Gastroesophageal sphincter (tissue), 4 donors: ENCODE measurements at regions not wholly inside any gene's neighbourhood (a gene's known extent, or its start where the extent isn't known, plus 50 kb on each side); places are given as distances from the start of the nearest gene placed in this dataset.

Experiments used
- ATAC-seq: fragments of 150-250 bp; one replicate; pipeline ENCODE4 v1.9.1; 2016; ENCODE audit warnings: mild to moderate bottlenecking, moderate library complexity
- H3K27ac ChIP-seq, 4 donors: fragments of 200-600 bp; sonication (generic) in 3 of 4; 1 replicate in 3 of 4; 2 replicates in 1 of 4; pipeline ENCODE4 v1.5.1; 2016 to 2019
- H3K27me3 ChIP-seq: fragments of 200-600 bp; sonication (generic); one replicate; pipeline ENCODE4 v1.5.1; 2019
- H3K36me3 ChIP-seq, 2 donors: fragments of 200-600 bp; sonication (generic); one replicate each; pipeline ENCODE4 v1.5.1; 2019; ENCODE audit warnings: control low read depth in 1 of 2
- H3K4me1 ChIP-seq, 3 donors: fragments of 200-600 bp; sonication (generic); 1 replicate in 2 of 3; 2 replicates in 1 of 3; pipeline ENCODE4 v1.5.1; 2016 to 2019; ENCODE audit warnings: control low read depth in 2 of 3
- H3K4me3 ChIP-seq, 2 donors: fragments of 200-600 bp; sonication (generic); one replicate each; pipeline ENCODE4 v1.5.1; 2019; ENCODE audit warnings: mild to moderate bottlenecking in 1 of 2, moderate library complexity in 1 of 2
- H3K9me3 ChIP-seq, 3 donors: fragments of 200-600 bp; sonication (generic); one replicate each; pipeline ENCODE4 v1.5.1; 2017 to 2019; ENCODE audit warnings: control low read depth in 2 of 3
- CTCF ChIP-seq, 4 experiments: fragments of 200-600 bp in 2 of 4; fragments of 450-650 bp in 2 of 4; sonication (generic) in 1 of 4; IDR thresholded peaks; one replicate each; pipeline ENCODE4 v1.5.1; 2017 to 2019; ENCODE audit warnings: antibody characterized with exemption in 4 of 4, mild to moderate bottlenecking in 2 of 4, moderate library complexity in 2 of 4
- EP300 ChIP-seq: sonication (generic); formaldehyde crosslinking; IDR thresholded peaks from one replicate; pipeline ENCODE4 v1.6.1; 2017; ENCODE audit warnings: antibody characterized with exemption, mild to moderate bottlenecking
- POLR2A ChIP-seq, 2 donors: fragments of 450-650 bp; IDR thresholded peaks; one replicate each; pipeline ENCODE4 v1.6.1; 2017; ENCODE audit warnings: antibody characterized with exemption in 2 of 2, mild to moderate bottlenecking in 2 of 2, moderate library complexity in 1 of 2
- POLR2AphosphoS5 ChIP-seq: sonication (generic); formaldehyde crosslinking; IDR thresholded peaks from one replicate; pipeline ENCODE4 v1.6.1; 2017; ENCODE audit warnings: antibody characterized with exemption
- WGBS, 2 donors: methylation state at CpG; one replicate each; pipeline ENCODE4 v1.1.5; 2018; ENCODE audit warnings: low coverage in 1 of 2; 5-methylcytosine and 5-hydroxymethylcytosine counted together

GRCh38 chr2:7930800-7931635, 750.8 kb upstream of the ID2 start:
- WGBS, 2 donors, result 49 to 50% methylated on average over 11 to 12 of the region's 13 CpGs
- H3K27me3 ChIP-seq, result no peaks in the 10 kb centered on the region
- H3K4me3 ChIP-seq, result no peak overlapping the region
- H3K27ac ChIP-seq, result peak overlapping the region in 1 of 4 donors; percentile 1
- H3K4me1 ChIP-seq, result no peaks in the 10 kb centered on the region
- no peaks in the 10 kb centered on the region for H3K36me3 ChIP-seq
- no peaks in the 10 kb centered on the region for H3K9me3 ChIP-seq
- ATAC-seq, result peak; percentile 43
- no peak for TF ChIP-seq EP300
- no peak for TF ChIP-seq POLR2A (IDR thresholded peaks at IDR 0.05)
- no peak for TF ChIP-seq POLR2AphosphoS5
- no peak for TF ChIP-seq CTCF (IDR thresholded peaks at IDR 0.05)

- TF ChIP-seq EP300 (no peak), CTCF (IDR thresholded peaks at IDR 0.05) (no peak), POLR2AphosphoS5 (no peak), POLR2A (IDR thresholded peaks at IDR 0.05) (no peak)
- H3K9me3 ChIP-seq, result no peaks in the 10 kb centered on the region
Measured at GRCh38 chr2:7931808-7932207, 750.0 kb upstream of the ID2 start.

DNA sequence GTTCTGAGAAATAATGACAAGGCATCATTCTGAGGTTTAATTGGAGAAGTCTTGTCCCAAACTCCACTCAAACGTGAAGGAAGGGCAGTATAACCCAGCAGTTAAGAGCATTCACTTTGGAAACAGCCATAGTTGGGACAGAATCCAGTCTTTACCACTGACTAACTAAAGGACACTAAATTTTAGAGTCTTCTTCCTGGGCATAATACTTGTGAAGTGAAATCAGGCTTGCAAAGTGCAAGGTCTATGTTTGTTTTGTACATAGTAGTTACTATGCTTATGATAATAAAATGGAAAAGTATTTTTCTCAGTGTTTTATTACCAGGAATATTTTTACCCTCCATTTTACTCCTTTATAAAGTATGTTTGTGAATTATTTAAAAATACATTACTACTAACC, 748.2 kb upstream of the ID2 start:
- H3K4me1 ChIP-seq, result no peaks in the 10 kb centered on the region
- no peaks in the 10 kb centered on the region for H3K9me3 ChIP-seq
- H3K36me3 ChIP-seq, result no peaks in the 10 kb centered on the region
- no peak overlapping the region for H3K27ac ChIP-seq
- WGBS, 2 donors, result 80 to 100% methylated on average over 1 of the region's 1 CpG
- TF ChIP-seq POLR2AphosphoS5 (no peak), EP300 (no peak), POLR2A (IDR thresholded peaks at IDR 0.05) (no peak), CTCF (IDR thresholded peaks at IDR 0.05) (no peak)
- H3K27me3 ChIP-seq, result no peaks in the 10 kb centered on the region
- no peak for ATAC-seq
- no peak overlapping the region for H3K4me3 ChIP-seq

More at GRCh38 chr2:7931808-7932207, 750.0 kb upstream of the ID2 start:
- Histone ChIP-seq H3K27ac (no peak overlapping the region), H3K4me1 (no peaks in the 10 kb centered on the region), H3K27me3 (no peaks in the 10 kb centered on the region), H3K36me3 (no peaks in the 10 kb centered on the region), H3K4me3 (no peak overlapping the region)
- 71 to 90% methylated on average over 2 to 4 of the region's 4 CpGs for WGBS, 2 donors
- no peak for ATAC-seq

GRCh38 chr2:7934476-7934875, 747.4 kb upstream of the ID2 start:
- H3K27ac ChIP-seq, result no peak overlapping the region
- no peaks in the 10 kb centered on the region for H3K36me3 ChIP-seq

More at GRCh38 chr2:7934476-7934875, 747.4 kb upstream of the ID2 start:
- TF ChIP-seq POLR2A (IDR thresholded peaks at IDR 0.05) (no peak), POLR2AphosphoS5 (no peak), CTCF (IDR thresholded peaks at IDR 0.05) (no peak), EP300 (no peak)
- WGBS, 2 donors, result 88 to 98% methylated on average over 4 of the region's 4 CpGs
- Histone ChIP-seq H3K9me3 (no peaks in the 10 kb centered on the region), H3K4me3 (no peak overlapping the region), H3K27me3 (no peaks in the 10 kb centered on the region), H3K4me1 (no peaks in the 10 kb centered on the region)
- no peak for ATAC-seq
